ENCODE measurements at regions not wholly inside any gene's neighbourhood (a gene's known extent, or its start where the extent isn't known, plus 50 kb on each side); places are given as distances from the start of the nearest gene placed in this dataset.
A peak's percentile ranks its signal among the peaks of the same experiment; 100 is the strongest.
"Not testable (repeated sequence)": the region's sequence is repeated elsewhere in the genome, so short reads cannot be mapped to it uniquely, and the experiment has no call there.

DNA sequence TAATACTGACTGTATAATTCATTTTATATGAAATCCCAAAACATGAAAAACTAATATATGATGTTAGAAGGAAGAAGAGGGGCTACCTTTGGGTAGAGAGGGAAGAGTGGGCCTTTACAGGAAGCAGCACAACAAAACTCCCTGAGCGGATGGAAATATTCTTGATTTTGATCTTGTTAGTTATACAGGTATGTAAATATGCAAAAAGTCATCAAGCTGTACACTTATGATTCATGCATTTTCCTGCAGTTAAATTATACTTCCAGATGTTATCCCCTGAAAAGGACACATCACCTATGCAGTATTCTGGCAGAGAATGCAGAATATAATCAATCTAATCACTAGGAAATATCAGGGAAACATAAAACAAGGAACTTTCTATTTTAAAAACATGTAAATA, 249.4 kb upstream of the MGAT5 start:
- no peak for DNase-seq (ENCODE audit: low read depth)
- TF ChIP-seq, protein P1, sequence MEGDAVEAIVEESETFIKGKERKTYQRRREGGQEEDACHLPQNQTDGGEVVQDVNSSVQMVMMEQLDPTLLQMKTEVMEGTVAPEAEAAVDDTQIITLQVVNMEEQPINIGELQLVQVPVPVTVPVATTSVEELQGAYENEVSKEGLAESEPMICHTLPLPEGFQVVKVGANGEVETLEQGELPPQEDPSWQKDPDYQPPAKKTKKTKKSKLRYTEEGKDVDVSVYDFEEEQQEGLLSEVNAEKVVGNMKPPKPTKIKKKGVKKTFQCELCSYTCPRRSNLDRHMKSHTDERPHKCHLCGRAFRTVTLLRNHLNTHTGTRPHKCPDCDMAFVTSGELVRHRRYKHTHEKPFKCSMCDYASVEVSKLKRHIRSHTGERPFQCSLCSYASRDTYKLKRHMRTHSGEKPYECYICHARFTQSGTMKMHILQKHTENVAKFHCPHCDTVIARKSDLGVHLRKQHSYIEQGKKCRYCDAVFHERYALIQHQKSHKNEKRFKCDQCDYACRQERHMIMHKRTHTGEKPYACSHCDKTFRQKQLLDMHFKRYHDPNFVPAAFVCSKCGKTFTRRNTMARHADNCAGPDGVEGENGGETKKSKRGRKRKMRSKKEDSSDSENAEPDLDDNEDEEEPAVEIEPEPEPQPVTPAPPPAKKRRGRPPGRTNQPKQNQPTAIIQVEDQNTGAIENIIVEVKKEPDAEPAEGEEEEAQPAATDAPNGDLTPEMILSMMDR (conservative IDR thresholded peaks at IDR 0.05; ENCODE audit: low read depth, low read length), result no peak
- no peak overlapping the region for H3K4me3 ChIP-seq (ENCODE audit: low read depth, low read length)

GRCh38 chr2:134008837-134009236, 245.0 kb upstream of the MGAT5 start:
- TF ChIP-seq, protein P1 (conservative IDR thresholded peaks at IDR 0.05; ENCODE audit: low read depth, low read length), result no peak
- no peak for DNase-seq (ENCODE audit: low read depth)
- no peak overlapping the region for H3K4me3 ChIP-seq (ENCODE audit: low read depth, low read length)

- no peak overlapping the region for H3K4me3 ChIP-seq (ENCODE audit: low read depth, low read length)
- TF ChIP-seq, protein P1 (conservative IDR thresholded peaks at IDR 0.05; ENCODE audit: low read depth, low read length), result no peak
Observed at GRCh38 chr2:134009440-134009839, 244.4 kb upstream of the MGAT5 start.

DNA sequence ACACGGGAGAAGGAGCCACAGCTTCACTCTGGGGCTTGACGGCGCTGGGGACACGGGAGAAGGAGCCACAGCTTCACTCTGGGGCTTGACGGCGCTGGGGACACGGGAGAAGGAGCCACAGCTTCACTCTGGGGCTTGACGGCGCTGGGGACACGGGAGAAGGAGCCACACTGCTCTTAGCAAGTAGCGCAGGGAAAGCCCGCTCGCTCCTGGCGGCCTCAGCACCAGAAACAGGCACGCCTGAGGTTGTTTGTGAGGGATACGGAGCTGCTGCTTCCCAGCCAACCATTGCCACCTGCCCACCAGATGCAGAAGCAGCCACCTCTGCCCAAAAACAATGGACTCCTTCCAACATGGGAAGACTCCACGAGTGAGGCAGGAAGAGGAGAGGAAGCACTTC, 244.0 kb upstream of the MGAT5 start:
- not testable (repeated sequence) for DNase-seq (ENCODE audit: low read depth); H3K4me3 ChIP-seq (ENCODE audit: low read depth, low read length)

More at GRCh38 chr2:134009440-134009839, 244.4 kb upstream of the MGAT5 start:
- no peak for DNase-seq (ENCODE audit: low read depth)

DNA sequence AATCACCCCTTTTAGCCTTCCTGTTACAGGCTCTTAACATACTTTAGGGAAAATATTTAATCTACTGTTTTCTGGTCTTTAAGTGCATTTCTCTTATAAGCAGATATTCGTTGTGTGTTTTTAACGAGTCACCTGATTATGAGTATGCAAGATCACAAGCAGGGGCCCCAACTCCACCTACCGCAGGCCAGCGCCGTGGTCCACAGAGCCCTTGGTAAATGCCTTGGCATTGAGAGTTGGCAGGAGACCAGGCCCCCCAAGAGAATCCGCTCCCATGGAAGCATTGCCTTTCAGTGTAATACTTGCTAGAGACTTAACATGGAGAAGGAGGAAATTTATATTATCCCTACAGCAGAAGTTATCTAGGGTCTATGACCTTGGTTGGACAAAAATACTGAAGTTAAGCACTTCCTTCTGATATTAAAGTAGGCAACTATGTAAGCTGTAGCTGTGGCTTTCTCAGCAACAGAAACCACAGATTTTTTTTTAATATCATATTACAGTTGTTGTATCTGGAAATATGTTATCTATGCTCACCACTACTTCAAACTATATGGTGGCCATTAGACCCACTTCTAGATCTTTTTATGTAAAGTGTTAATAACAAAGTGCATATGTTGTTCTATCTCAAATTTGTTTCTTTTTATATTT, 241.8 kb upstream of the MGAT5 start:
- H3K4me3 ChIP-seq (ENCODE audit: low read depth, low read length), result no peak overlapping the region
- TF ChIP-seq, protein P1 (conservative IDR thresholded peaks at IDR 0.05; ENCODE audit: low read depth, low read length), result no peak
- DNase-seq (ENCODE audit: low read depth), result peak; percentile 14

DNA sequence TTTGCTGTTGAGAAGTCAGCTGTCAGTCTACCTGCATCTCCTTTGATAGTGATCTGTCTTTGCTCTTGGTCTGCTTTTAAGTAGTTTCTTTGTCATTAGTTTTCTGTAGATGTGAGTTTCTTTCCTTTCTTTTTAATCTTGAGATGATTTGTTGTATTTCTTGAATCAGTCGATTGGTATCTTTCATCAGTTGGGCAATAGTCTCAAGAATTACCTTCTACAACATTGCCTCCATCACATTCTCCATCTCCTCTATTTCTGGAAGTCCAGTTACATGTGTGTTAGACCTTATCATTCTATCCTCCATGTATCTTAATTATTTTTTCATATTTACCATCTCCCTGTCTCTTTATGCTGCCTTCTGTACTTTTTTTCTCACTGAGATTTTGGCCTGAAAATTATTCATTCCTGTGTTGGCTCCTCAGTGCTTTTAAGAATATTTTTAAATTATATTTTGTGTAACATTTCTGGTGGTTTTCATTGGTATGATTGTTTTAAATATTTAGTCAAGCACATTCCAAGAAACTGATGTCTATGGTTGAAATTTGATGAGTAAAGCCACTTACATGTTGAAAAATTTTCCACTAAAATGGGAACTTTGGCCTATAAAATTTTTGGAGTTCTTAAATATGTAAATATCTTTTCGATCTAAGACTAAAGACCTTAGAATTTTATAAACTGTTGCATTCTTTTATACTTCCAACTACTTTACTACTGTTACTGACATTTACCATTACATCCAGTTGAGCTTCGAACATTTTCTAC, 239.5 kb upstream of the MGAT5 start:
- TF ChIP-seq, protein P1 (conservative IDR thresholded peaks at IDR 0.05; ENCODE audit: low read depth, low read length), result no peak
- peak; percentile 2 for DNase-seq (ENCODE audit: low read depth)
- no peak overlapping the region for H3K4me3 ChIP-seq (ENCODE audit: low read depth, low read length)

DNA sequence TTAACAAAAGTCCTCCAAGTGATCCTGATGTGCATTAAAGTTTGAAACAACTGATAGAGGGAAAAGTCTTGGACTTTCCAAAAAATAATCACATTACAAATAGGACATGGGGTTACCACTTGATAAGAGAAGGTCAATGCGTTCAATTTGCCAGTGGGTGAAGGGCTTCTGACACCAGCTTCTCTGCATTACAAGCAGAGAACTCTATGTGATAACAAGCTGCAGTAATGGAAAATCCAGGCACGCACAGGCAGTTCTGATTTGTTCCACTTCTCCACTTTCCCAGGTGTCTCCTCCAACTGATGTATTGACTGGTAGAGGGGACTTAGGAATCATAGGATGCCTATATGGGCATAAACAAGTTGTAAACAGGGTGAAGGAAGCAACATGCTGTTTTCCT, 234.0 kb upstream of the MGAT5 start:
- TF ChIP-seq, protein P1 (conservative IDR thresholded peaks at IDR 0.05; ENCODE audit: low read depth, low read length), result no peak

More for the DNA sequence above, 234.0 kb upstream of the MGAT5 start:
- no peak for DNase-seq (ENCODE audit: low read depth)
- H3K4me3 ChIP-seq (ENCODE audit: low read depth, low read length), result no peak overlapping the region
